HuH-7.5 (cell line): ENCODE measurements at regions not wholly inside any gene's neighbourhood (a gene's known extent, or its start where the extent isn't known, plus 50 kb on each side); places are given as distances from the start of the nearest gene placed in this dataset.
"Not testable (repeated sequence)": the region's sequence is repeated elsewhere in the genome, so short reads cannot be mapped to it uniquely, and the experiment has no call there.

Experiments used
- DNase-seq: peaks from one replicate; pipeline ENCODE4 v3.0.0; 2011; ENCODE audit warnings: low spot score

DNA sequence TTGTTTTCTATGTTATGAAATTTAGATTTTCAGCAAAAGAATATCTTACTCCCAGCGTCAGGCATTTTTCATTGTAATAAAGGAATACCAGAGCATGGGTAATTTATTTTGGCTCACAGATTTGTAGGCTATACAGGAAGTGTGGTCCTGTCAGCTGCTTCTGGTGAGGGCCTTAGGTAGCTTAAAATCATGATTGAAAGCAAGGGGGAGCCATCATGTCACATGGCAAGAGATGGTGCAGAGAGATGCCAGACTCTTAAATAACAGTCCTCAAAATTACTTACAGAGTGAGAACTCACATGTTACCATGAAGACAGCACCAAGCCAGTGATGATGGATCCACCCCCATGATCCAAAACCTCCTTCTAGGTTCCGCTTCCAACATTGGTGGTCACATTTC, 825.0 kb upstream of the CHORDC1 start:
- no peak for DNase-seq

DNA sequence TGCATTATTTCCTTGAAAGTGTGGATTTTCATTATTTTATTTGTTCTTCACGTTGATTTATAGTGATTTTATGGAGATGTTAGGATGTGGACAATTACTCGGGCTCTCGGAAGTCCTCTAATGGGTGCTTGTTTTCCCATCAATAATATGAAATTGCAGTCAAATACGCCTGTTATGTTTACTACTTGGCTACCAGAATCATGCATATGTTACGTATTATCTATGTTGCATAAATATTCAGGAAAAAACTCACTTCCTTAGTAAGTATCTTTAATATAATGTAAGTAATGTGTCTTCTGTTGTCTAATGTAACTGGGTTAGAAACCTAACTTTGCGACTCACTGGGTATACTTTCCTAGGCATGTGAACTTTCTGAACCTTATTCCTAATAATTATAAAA, 823.4 kb upstream of the CHORDC1 start:
- DNase-seq: no peak

DNA sequence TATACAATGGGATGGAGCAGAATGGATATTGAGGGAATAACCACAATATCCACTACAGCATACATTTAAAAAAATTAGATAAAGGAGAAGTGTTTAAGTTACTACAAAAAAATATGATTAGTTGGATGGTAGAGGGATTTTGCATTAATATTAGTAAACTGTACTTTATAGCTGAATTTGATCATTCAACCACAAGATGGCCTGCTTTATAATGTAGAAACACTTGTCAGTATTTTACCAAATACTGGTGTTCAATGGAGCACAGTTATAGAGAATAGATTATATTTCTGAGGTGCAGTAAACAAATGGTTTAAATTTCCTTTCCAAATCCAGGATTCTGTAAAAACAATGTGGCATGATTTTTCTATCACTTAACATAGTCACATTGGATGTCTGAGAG, 818.8 kb upstream of the CHORDC1 start:
- DNase-seq: no peak

DNA sequence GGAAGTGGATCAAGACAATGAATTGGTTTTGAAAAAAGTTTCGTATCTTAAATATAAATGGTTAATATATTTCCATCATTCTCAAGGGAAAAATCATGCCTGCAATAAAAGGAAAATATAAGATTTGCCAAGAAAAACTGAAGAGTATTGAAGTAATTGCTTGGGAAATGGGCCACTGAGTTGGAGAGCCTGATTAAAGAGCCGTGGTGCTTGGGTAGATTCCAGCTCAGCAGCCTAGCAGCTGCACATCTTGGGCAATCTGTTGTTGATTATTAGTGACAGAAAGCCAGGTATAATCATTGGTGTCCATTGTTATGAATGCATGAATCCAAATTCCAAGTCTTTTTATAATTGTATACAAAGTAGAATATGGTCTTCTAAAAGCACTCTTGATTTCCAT, 800.9 kb upstream of the CHORDC1 start:
- no peak for DNase-seq

DNA sequence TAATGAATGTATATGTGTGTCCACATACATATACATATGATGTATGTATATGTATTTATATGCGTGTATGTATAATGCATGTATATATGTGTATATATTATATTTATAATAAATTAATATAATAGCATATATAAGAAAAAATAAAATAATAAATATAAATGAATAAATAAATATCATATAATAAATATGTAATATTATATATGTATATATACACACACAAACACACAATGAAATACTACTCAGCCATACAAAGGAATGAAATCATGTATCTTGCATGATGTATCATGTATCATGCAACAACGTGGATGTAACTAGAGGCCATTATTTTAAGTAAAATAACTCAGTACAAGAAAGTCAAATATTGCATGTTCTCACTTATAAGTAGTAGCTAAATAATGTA, 788.7 kb upstream of the CHORDC1 start:
- DNase-seq: no peak

DNA sequence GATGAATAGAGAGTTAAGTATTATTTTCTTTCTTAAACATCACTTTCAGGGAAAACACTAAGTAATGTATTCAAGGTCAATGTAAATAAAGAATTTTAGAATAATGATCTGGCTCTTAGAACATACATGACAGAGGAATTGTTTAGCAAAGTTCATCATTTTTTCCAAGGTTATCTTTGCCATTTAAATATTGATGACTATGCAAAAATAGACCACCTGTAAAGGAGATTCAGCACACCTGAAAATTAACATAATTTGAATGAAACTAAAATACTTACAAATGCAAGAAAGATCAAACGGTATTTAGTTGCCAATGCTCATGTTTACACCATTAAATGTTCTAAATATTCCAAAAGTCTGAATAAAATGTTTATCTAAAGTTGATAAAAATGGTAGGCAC, 782.6 kb upstream of the CHORDC1 start:
- DNase-seq: no peak

DNA sequence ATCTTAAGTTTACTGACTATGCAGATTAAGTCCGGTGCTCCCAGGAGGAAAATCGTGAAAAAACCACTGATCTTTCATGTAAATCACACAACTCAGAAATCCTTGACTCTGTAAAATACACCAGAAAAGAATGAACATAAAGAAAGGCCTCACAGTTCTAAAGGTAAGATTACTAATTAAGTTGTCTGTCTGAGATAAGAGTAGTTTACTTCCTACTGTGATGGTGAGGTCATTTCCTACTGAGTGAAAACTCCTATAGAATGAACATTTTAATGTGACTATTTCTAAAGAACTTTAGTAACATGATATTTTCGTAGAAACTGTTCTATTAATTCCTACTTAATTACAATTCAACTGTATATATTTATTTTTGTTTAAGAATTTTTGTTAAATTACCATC, 774.4 kb upstream of the CHORDC1 start:
- no peak for DNase-seq

DNA sequence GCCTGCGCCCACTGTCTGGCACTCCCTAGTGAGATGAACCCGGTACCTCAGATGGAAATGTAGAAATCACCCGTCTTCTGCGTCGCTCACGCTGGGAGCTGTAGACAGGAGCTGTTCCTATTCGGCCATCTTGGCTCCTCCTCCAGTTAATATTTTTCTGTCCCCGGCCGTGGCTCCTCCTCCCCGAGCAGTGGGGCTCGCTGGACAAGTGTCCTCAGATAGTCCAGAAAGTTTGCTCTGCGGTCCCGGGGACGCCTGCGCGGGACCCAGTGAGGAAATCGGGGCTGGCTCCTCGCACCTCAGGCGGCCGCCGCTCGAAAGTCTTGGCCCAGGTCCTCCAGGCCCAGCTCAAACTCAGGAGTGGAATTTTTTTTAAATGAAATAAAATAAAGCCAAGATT, 749.3 kb upstream of the CHORDC1 start:
- not testable (repeated sequence) for DNase-seq

DNA sequence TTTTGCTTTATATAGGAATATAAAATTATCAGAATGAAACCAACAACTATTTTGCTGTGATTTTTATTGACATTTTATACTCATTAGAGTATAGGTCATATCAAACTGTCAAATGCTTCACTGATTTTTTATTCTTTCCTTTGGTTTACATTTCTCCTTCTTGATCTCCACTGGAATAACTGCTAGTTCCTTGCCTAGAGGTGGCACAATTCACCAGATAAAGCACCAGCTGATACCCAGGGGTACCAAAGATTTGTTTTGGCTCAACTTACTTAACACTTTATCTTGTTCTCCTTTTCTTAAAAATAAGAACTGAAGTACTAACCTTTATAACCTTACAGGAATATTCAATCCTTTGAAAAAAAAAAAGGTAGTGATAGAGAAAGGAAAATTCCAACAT, 725.1 kb upstream of the CHORDC1 start:
- no peak for DNase-seq

DNA sequence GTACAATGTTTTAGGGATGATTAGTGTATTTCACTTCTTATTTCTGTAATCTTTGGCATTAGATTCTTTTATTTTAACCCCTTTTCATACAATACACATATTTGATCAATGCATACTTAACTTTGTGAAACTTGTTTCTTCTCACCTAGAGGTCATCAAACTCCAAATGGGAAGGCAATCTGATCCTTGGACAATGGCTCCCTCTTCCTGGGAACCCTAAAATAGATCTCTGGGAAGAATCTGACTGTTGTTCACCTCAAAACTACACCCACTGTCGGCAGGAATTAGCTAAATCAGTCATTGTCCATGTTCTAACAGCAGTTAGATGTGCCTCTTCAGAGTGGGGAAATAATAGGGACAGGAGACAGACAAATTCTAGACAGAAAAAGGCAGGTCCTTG, 707.4 kb upstream of the CHORDC1 start:
- DNase-seq: no peak

DNA sequence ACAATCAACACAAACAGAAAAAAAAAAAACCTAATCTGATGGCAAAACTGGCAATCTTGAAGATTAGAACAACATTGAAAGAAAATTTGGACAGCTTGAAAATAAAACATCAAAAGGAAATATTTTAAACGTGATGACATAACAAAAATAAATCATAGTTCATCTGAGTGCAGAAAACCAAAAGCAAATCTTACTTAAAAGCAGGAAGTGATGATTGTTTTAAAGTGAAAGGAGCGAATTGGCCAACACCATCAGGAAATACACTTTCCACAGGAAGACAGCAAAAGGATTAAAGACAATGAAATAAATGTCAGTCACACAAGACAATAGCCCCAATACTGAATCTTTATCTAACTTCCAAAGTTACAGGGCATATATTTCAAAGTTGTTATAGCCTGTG, 696.5 kb upstream of the CHORDC1 start:
- no peak for DNase-seq

DNA sequence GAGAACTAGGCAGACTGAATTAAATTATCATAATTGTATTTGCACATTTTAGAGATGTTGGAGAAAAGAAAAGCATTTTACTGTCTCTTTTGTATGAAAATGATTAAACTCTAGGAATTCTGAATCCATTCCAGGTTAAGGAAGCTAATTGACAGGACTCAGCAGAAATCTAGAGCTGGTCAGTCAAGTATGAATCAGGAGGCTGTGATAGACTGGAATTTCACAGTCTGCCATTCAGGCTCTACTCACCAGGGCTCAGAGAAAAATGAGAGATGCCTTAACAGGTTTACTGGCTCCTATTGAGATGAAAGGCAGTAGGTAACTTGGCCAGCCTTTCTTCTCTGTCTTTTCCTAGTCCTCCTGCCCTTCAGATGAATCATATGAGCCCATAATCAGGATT, 693.9 kb upstream of the CHORDC1 start:
- no peak for DNase-seq

DNA sequence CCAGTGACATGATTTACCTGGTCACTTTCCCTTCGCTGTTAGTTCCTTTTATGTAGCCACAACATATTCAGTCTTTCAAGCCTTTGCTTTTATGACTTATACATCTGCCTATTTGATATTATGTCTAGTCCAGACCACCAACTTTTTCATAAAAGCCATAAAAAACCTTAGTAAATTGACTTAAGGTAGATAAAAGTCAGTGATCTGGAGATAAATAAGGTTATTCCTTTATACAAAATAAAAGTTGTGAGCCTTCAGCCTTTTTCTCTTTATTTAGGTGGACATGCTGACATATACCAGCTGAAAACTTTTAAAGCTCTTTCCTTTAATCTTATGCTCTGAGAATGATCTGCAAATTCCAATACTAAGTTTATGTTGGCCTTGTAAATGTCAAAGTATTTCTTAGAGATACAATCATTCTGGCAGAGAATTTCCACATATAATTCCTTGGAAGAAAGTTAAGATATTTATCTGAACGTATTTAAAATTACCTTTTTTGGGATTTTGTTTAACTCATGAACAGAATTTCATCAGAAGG, 690.4 kb upstream of the CHORDC1 start:
- no peak for DNase-seq

DNA sequence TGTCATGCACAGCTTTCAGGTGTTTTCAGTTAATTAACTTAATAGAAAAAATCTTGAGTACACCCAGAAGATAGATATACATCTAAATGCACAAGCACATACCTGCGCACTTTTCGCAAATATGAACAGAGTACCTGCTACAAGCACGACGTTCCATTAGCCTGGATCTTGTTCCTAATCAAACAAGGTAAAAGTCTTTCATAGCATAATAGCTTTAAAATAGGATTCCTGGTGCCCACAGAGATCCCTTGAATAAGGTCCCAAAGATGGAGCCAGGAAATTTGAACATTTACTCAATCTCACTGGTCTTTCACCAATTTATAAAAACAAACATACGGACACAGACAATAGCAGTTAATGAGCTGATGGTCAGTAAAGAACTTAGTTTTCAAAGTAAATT, 689.8 kb upstream of the CHORDC1 start:
- DNase-seq: no peak

DNA sequence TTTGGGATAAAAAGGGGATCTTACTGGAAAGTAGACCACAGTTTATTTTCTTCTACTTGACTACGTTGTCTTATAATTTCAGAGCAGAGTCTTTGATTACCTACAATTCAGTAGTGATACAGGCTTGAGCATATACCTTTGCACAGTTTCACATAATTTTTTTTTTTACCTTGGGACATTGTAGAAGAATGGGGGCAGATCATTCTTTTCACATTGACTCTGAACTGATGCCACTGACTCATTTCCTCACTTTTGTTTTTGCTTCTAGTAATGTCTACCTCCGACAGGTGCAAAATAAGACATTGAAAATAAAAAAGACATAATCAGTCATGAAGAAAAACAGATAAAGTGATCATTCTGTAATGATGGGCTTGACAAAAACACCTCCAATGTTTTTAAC, 688.3 kb upstream of the CHORDC1 start:
- no peak for DNase-seq

DNA sequence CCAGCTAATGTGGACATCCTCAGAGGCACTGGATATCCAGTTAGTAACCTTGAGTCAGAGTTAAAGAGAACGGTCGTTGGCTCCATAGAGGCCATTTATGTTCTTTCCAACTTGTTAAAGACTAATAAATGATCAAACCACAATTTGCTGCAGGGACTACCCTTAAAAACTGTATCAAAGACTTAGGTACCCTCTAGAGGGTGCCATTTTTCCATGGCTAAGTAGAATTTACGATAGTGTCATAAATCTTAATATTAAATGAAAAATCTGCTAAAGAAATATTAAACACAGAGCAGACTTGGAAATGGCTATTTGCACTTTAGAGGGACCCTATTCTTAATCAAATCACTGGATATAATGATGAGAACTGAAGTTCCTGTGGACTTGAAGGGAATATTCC, 685.2 kb upstream of the CHORDC1 start:
- DNase-seq: no peak

DNA sequence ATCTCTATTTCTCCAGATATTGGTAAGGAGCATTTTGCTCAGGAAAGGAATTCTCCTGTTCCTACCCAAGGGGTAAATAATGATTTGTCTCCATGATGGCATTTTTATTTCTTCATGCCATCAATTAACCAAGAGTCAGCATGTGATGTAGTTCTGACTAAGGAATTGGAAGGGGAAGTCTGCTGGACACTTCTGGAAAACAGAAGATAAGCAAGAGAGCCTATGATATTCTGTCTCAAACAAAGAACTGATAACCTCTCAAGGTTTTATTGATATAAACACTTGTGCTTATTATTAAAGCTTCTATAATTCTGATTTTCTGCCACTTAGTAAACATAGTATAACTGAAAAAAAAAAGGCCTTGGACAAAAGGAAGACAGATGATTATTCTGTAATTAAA, 673.0 kb upstream of the CHORDC1 start:
- no peak for DNase-seq

DNA sequence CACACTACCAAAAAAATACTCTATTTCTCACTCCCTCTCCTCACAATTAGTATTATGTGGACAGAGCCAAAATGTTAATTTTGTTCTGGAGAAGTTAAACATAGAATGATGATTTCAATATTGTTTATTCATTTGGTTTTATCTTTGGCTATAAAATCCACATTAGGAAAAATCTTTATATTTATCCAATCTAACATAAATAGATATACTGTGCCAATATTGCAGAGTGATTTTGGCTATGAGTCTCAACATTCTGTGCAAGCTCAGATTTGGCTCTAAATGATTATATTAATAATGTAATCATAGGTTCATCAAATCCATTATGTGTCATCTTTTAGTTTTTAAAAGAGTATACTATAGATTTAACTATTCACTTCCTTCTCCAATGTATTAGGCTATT, 667.5 kb upstream of the CHORDC1 start:
- DNase-seq: no peak

DNA sequence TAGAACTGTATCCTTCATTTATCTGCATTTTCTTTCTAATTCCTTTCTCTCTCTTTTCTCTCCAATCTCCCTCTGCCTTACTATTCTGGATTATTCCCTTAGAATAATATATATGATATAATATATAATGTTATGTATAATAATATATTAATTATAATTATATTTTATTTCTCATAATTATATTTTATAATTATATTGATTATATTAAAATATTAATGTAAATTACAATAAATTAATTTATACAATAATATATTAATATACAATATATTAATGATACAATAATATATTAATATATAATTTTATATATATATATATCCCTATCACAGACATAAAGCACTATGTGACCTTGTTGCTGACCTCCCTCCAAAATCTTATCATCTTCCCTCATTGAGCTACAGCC, 661.3 kb upstream of the CHORDC1 start:
- DNase-seq: no peak

DNA sequence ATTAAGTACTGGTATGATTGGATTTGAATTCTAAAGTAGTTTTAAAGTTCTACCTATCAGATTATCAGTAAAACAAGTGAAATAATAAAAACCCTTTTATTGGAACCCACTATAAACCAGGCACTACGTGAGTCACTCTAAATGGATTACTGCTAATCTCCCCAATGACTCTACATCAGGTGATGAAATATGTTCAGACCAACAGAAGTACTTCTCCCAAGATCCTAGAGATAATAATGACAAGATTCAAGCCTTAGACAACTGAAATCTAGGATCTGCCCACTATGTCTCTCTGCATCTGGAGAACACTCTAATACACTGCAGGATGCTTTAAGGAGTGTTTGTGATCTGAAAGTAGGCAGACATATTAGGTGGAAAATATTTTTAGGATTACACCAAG, 652.1 kb upstream of the CHORDC1 start:
- no peak for DNase-seq

DNA sequence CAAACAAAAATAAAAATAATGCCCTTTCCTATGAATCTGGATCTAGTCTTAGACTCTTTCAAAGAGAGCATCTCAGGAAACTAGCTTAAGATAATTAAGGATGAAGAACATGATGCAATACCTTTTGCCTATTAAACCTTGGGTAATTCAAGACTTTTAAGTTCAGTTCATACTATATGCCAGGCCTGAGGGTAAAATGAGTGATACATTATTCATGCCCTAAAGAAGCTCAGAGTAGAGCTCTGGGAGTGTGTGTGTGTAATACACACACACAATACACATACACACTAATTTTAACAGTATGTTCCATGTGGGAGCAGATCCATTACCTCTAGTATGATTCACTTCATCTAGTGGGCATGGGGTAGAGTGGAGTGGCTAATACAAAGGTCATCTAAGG, 651.4 kb upstream of the CHORDC1 start:
- DNase-seq: no peak

DNA sequence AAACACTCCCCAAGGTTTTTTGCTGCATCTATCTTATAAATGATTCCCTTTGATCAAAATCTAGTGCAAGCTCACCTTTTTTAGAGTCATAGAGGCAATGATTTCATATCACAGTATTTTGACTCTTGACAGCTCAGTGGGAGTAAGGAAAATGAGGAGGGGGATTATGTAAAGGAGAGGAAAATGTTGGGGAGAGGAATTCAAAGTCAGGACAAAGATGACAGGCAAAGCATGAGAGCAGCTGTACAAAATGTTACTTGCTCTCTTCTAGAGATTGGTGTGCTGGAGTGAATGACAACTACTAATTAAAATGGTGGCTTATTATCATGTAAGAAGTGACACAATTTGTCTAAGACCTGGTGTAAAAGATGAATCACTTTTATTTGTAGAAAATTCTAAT, 644.6 kb upstream of the CHORDC1 start:
- no peak for DNase-seq

DNA sequence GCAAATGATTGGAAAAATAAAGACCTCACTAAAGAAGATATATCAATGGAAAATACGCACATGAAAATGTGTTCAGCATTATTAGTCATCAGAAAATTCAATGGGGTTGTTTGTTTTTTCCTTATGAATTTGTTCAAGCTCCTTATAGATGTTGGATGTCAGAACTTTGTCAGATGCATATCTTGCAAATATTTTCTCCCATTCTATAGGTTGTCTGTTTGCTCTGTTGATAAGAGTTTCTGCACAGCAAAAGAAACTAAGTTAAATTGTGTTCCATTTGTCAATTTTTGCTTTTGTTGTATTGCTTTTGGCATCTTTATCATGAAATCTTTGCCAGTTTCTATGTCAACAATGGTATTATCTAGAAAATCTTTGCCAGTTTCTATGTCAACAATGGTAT, 633.9 kb upstream of the CHORDC1 start:
- DNase-seq: no peak

DNA sequence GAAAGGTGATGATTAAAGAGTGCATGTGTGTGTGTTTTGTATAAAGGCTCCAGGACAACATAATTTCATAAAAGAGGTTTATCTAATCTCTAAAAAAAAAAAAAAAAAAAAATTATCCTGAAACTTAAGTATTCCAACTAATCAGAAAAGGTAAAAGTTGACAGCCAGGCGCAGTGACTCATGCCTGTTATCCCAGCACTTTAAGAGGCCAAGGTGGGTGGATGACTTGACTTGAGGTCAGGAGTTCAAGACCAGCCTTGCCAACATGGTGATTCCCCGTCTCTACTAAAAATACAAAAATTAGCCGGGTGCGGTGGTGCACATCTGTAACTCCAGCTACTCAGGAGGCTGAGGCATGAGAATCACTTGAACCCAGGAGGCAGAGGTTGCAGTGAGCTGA, 632.7 kb upstream of the CHORDC1 start:
- DNase-seq: no peak

DNA sequence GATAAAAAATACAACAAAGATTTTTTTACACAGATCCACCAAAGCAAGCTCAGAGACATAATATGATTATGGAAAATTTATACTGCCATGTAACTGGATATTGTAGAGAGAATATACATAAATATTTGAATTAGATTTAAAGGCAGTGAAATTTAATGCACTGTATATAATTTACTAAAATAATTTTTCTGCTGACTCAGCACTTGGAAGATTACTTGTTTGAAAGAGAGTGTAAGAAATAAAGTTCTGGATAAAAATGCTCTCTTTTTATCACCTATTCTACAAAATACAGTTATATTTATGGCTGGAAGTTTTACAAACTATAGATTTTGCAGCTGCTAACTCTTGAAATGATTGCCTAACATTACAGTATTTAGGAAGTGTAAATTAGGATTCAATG, 628.3 kb upstream of the CHORDC1 start:
- DNase-seq: no peak
